Endodermal cell (in vitro differentiated cells): ENCODE measurements at regions not wholly inside any gene's neighbourhood (a gene's known extent, or its start where the extent isn't known, plus 50 kb on each side); places are given as distances from the start of the nearest gene placed in this dataset.

ENCODE experiments used
- DNase-seq: peaks from one replicate; pipeline ENCODE4 v3.0.0-alpha.2; 2017
- H3K27ac ChIP-seq: 2 replicates; pipeline ENCODE4 v1.5.1; 2013; ENCODE audit warnings: mild to moderate bottlenecking, low read depth, low read length, moderate library complexity
- H3K27me3 ChIP-seq: 2 replicates; pipeline ENCODE4 v1.6.1; 2013; ENCODE audit warnings: mild to moderate bottlenecking, low read length, moderate library complexity; ENCODE audit not compliant: insufficient read depth, control insufficient read depth, poor library complexity, severe bottlenecking
- H3K36me3 ChIP-seq: 2 replicates; pipeline ENCODE4 v1.7.0; 2013; ENCODE audit warnings: mild to moderate bottlenecking, low read length, moderate library complexity; ENCODE audit not compliant: control insufficient read depth, insufficient read depth
- H3K4me1 ChIP-seq: one replicate; pipeline ENCODE4 v1.7.0; 2013; ENCODE audit warnings: low read length; ENCODE audit not compliant: control insufficient read depth, insufficient read depth
- H3K4me3 ChIP-seq: 2 replicates; pipeline ENCODE4 v1.5.1; 2013; ENCODE audit warnings: mild to moderate bottlenecking, low read length, moderate library complexity
- H3K9ac ChIP-seq: 2 replicates; pipeline ENCODE4 v1.6.1; 2013; ENCODE audit warnings: mild to moderate bottlenecking, low read length, moderate library complexity; ENCODE audit not compliant: poor library complexity, severe bottlenecking; ENCODE audit errors: extremely low read depth
- H3K9me3 ChIP-seq: 2 replicates; pipeline ENCODE4 v1.6.1; 2013; ENCODE audit warnings: mild to moderate bottlenecking, low read length, moderate library complexity; ENCODE audit not compliant: control insufficient read depth
- H3K27ac Mint-ChIP-seq: 2 replicates; pipeline ENCODE4 v1.8.0; 2020; ENCODE audit warnings: mixed read lengths
- H3K27me3 Mint-ChIP-seq: 2 replicates; pipeline ENCODE4 v1.8.0; 2021; ENCODE audit warnings: mild to moderate bottlenecking, mixed read lengths; ENCODE audit not compliant: insufficient read depth
- H3K36me3 Mint-ChIP-seq: 2 replicates; pipeline ENCODE4 v1.8.0; 2020; ENCODE audit warnings: low read depth, mixed read lengths
- H3K4me1 Mint-ChIP-seq: 2 replicates; pipeline ENCODE4 v1.8.0; 2020; ENCODE audit warnings: mixed read lengths
- H3K4me3 Mint-ChIP-seq: 2 replicates; pipeline ENCODE4 v1.8.0; 2020; ENCODE audit warnings: mild to moderate bottlenecking, moderate library complexity, mixed read lengths
- H3K9me3 Mint-ChIP-seq: 2 replicates; pipeline ENCODE4 v1.8.0; 2020; ENCODE audit warnings: mild to moderate bottlenecking, mixed read lengths
- WGBS, 2 experiments: methylation state at CpG; one replicate each; pipeline versions ENCODE4 v1.1.5 to v1.1.7; 2013; ENCODE audit warnings: missing lambda C conversion rate in 2 of 2, mixed read lengths in 1 of 2; ENCODE audit not compliant: insufficient coverage in 1 of 2, insufficient read length in 1 of 2; 5-methylcytosine and 5-hydroxymethylcytosine counted together
- TF ChIP-seq, protein P1 (sequence below): fragments of 200-600 bp; sonication (generic); conservative IDR thresholded peaks from 2 replicates; pipeline ENCODE4 v1.5.0; 2021; ENCODE audit warnings: antibody characterized with exemption, mild to moderate bottlenecking

DNA sequence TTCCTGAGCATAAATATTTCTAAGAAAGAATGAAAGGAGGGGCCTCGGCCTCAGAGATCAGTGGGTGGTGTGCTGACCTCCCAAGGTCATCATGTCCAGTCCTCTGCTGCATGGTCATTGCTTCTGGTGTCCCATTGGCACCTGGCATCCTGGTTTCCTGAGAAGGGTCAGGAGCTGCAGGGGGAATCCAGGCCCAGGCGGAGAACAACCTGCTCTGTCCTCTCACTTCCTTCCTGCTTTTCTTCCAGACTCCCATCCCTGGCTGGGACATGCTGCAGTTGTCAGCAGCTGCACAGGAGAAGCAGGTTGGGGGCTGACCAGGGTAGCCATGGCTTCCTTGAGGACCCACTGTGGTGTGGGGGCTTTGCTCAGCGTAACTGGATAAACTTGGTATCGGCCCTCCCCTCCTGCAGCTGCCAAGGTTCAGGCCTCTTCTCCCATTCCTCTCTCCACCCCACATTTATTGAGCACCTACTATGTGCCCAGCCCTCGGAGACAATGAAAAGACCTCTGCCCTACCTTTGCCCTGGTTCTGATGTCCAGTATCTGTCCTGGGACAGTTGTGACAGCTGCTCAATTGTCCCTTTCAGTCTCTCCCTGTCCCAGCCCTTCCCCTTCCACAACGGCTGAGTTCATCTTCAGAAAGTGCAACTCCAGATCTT lies 155.2 kb downstream of the CEBPB start:
- Histone ChIP-seq H3K27me3 (no peaks in the 10 kb centered on the region), H3K27ac (no peak overlapping the region), H3K4me3 (no peak overlapping the region), H3K9me3 (no peaks in the 10 kb centered on the region), H3K4me1 (no peaks in the 10 kb centered on the region), H3K36me3 (no peaks in the 10 kb centered on the region), H3K9ac (no peak overlapping the region)
- TF ChIP-seq, protein P1, sequence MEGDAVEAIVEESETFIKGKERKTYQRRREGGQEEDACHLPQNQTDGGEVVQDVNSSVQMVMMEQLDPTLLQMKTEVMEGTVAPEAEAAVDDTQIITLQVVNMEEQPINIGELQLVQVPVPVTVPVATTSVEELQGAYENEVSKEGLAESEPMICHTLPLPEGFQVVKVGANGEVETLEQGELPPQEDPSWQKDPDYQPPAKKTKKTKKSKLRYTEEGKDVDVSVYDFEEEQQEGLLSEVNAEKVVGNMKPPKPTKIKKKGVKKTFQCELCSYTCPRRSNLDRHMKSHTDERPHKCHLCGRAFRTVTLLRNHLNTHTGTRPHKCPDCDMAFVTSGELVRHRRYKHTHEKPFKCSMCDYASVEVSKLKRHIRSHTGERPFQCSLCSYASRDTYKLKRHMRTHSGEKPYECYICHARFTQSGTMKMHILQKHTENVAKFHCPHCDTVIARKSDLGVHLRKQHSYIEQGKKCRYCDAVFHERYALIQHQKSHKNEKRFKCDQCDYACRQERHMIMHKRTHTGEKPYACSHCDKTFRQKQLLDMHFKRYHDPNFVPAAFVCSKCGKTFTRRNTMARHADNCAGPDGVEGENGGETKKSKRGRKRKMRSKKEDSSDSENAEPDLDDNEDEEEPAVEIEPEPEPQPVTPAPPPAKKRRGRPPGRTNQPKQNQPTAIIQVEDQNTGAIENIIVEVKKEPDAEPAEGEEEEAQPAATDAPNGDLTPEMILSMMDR, result no peak
- no peak overlapping the region for H3K4me3 Mint-ChIP-seq
- WGBS, 2 experiments, result 91 to 93% methylated on average over 3 to 6 of the region's 6 CpGs
- peak; percentile 31 for DNase-seq
- H3K27me3 Mint-ChIP-seq, result no peaks in the 10 kb centered on the region
- H3K9me3 Mint-ChIP-seq, result no peaks in the 10 kb centered on the region
- no peaks in the 10 kb centered on the region for H3K36me3 Mint-ChIP-seq
- no peak overlapping the region for H3K27ac Mint-ChIP-seq
- no peaks in the 10 kb centered on the region for H3K4me1 Mint-ChIP-seq

DNA sequence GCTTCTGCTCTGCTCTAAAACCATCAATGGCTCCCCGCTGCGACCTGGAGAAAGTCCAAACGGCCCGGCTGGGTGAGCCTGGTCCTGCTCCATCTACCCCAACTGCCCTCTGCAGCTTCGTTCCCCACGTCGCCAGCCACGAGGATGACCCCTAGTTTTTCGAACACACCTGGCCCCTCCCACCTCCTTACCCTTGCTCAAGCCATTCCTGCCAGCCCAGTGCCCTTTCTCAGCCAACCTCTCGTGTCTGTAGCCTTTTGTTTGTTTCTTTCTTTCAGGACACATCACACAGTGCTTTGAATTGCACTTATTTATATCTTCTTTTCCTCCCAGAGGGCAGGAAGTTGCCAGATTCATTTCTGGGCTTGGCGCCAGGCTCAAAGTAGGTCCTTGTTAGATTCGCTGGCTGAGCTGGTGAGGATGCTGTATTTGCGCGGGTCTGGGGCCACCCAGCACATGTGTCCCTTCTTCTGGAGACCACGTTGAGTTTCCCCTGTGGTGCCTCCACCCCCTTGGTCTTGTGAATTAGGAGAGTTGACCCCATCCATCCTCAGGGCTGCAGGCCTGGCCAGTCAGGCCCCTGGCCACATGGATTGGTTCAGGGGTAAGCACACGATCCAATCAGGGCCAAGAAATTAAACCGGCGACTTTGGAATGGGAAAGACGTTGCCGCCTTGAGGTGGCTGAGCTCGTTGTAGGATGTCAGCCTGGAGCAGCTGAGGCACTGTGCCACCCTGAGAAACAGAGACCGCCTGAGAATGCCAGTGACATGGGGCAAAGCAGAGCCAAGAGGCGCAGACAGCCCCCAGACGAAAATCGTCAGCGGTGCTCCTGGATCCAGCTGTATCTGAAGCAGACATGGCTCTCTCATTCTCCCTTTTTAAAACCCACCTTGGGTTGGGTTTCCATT lies 156.0 kb downstream of the CEBPB start:
- Histone ChIP-seq H3K4me3 (no peak overlapping the region), H3K9ac (no peak overlapping the region), H3K4me1 (no peaks in the 10 kb centered on the region), H3K36me3 (no peaks in the 10 kb centered on the region), H3K9me3 (no peaks in the 10 kb centered on the region), H3K27me3 (no peaks in the 10 kb centered on the region), H3K27ac (no peak overlapping the region)
- 91% methylated on average over 16 to 26 of the region's 26 CpGs for WGBS, 2 experiments
- Mint-ChIP-seq H3K27me3 (no peaks in the 10 kb centered on the region), H3K9me3 (no peaks in the 10 kb centered on the region), H3K4me1 (no peaks in the 10 kb centered on the region), H3K4me3 (no peak overlapping the region), H3K36me3 (no peaks in the 10 kb centered on the region), H3K27ac (no peak overlapping the region)
- DNase-seq, result peak; percentile 47
- TF ChIP-seq, protein P1, result no peak

GRCh38 chr20:50347284-50348063 lies 156.8 kb downstream of the CEBPB start:
- no peaks in the 10 kb centered on the region for H3K4me1 ChIP-seq
- H3K27ac ChIP-seq, result no peak overlapping the region
- no peaks in the 10 kb centered on the region for H3K36me3 ChIP-seq
- DNase-seq, result peak; percentile 29
- H3K9me3 ChIP-seq, result no peaks in the 10 kb centered on the region
- Mint-ChIP-seq H3K9me3 (no peaks in the 10 kb centered on the region), H3K27me3 (no peaks in the 10 kb centered on the region), H3K4me1 (no peaks in the 10 kb centered on the region), H3K36me3 (no peaks in the 10 kb centered on the region), H3K4me3 (no peak overlapping the region), H3K27ac (no peak overlapping the region)
- TF ChIP-seq, protein P1, result no peak
- 93% methylated on average over 13 of the region's 13 CpGs for WGBS, 2 experiments
- no peak overlapping the region for H3K4me3 ChIP-seq
- no peaks in the 10 kb centered on the region for H3K27me3 ChIP-seq
- no peak overlapping the region for H3K9ac ChIP-seq
